Sigmoid colon (tissue), 4 donors: ENCODE measurements at regions not wholly inside any gene's neighbourhood (a gene's known extent, or its start where the extent isn't known, plus 50 kb on each side); places are given as distances from the start of the nearest gene placed in this dataset.
"Not testable (repeated sequence)": the region's sequence is repeated elsewhere in the genome, so short reads cannot be mapped to it uniquely, and the experiment has no call there.

Experiments used
- CTCF ChIP-seq, 4 experiments: fragments of 450-650 bp in 3 of 4; fragments of 200-600 bp in 1 of 4; IDR thresholded peaks; one replicate each; pipeline ENCODE4 v1.5.1; 2016 to 2019; ENCODE audit warnings: antibody characterized with exemption in 4 of 4, mild to moderate bottlenecking in 3 of 4, moderate library complexity in 2 of 4
- EP300 ChIP-seq, 4 donors: sonication (generic); formaldehyde crosslinking; IDR thresholded peaks; one replicate each; pipeline ENCODE4 v1.6.1; 2017; ENCODE audit warnings: antibody characterized with exemption in 4 of 4
- POLR2A ChIP-seq, 2 donors: fragments of 450-650 bp; IDR thresholded peaks; one replicate each; pipeline ENCODE4 v1.6.1; 2016; ENCODE audit warnings: antibody characterized with exemption in 2 of 2, mild to moderate bottlenecking in 2 of 2, moderate library complexity in 2 of 2
- POLR2AphosphoS5 ChIP-seq, 4 donors: sonication (generic); formaldehyde crosslinking; IDR thresholded peaks; one replicate each; pipeline ENCODE4 v1.6.1; 2017; ENCODE audit warnings: antibody characterized with exemption in 4 of 4

GRCh38 chr17:31795941-31796340 is 63.1 kb downstream of the COPRS start:
- not testable (repeated sequence) for TF ChIP-seq CTCF, POLR2A, POLR2AphosphoS5, EP300 (IDR thresholded peaks at IDR 0.05)
